H9 (cell line): ENCODE measurements at regions not wholly inside any gene's neighbourhood (a gene's known extent, or its start where the extent isn't known, plus 50 kb on each side); places are given as distances from the start of the nearest gene placed in this dataset.

Experiments
- DNase-seq: peaks from one replicate; pipeline ENCODE4 v3.0.0-alpha.2; 2017
- H2AFZ ChIP-seq: one replicate; pipeline ENCODE4 v1.6.1; 2013; ENCODE audit warnings: mild to moderate bottlenecking, low read length, control low read depth, moderate library complexity
- H2AK5ac ChIP-seq: 2 replicates; pipeline ENCODE4 v1.6.1; 2013; ENCODE audit warnings: low read length, control low read depth, mixed read lengths; ENCODE audit not compliant: insufficient read length
- H2BK120ac ChIP-seq: one replicate; pipeline ENCODE4 v1.6.1; 2013; ENCODE audit warnings: low read depth, mild to moderate bottlenecking, low read length, control low read depth, inconsistent platforms; ENCODE audit not compliant: poor library complexity, severe bottlenecking
- H2BK12ac ChIP-seq: 2 replicates; pipeline ENCODE4 v1.6.1; 2013; ENCODE audit warnings: low read length, control low read depth, mixed read lengths, low read depth; ENCODE audit not compliant: insufficient read length
- H2BK15ac ChIP-seq: 2 replicates; pipeline ENCODE4 v1.6.1; 2013; ENCODE audit warnings: low read depth, low read length, control low read depth
- H2BK20ac ChIP-seq: one replicate; pipeline ENCODE4 v1.6.1; 2013; ENCODE audit warnings: low read depth, mild to moderate bottlenecking, low read length, control low read depth, inconsistent platforms; ENCODE audit not compliant: poor library complexity, severe bottlenecking
- H2BK5ac ChIP-seq: 2 replicates; pipeline ENCODE4 v1.6.1; 2013; ENCODE audit warnings: low read length, control low read depth, mixed read lengths; ENCODE audit not compliant: insufficient read length
- H3K14ac ChIP-seq: 2 replicates; pipeline ENCODE4 v1.6.1; 2013; ENCODE audit warnings: low read length, control low read depth; ENCODE audit not compliant: insufficient read depth
- H3K18ac ChIP-seq: 2 replicates; pipeline ENCODE4 v1.6.1; 2013; ENCODE audit warnings: low read depth, mild to moderate bottlenecking, mixed read lengths, low read length, control low read depth; ENCODE audit not compliant: insufficient read length
- H3K23ac ChIP-seq: 2 replicates; pipeline ENCODE4 v1.6.1; 2013; ENCODE audit warnings: low read length, control low read depth, mixed read lengths, low read depth; ENCODE audit not compliant: insufficient read length
- H3K23me2 ChIP-seq: 2 replicates; pipeline ENCODE4 v1.6.1; 2013; ENCODE audit warnings: low read depth, mild to moderate bottlenecking, mixed read lengths, low read length, control low read depth; ENCODE audit not compliant: insufficient read length, poor library complexity, severe bottlenecking
- H3K27ac ChIP-seq: 2 replicates; pipeline ENCODE4 v1.5.1; 2013; ENCODE audit warnings: low read length, control low read depth, mixed read lengths, low read depth; ENCODE audit not compliant: insufficient read length
- H3K27me3 ChIP-seq: 2 replicates; pipeline ENCODE4 v1.6.1; 2013; ENCODE audit warnings: low read length, control low read depth, inconsistent platforms; ENCODE audit not compliant: insufficient read depth
- H3K4ac ChIP-seq: 2 replicates; pipeline ENCODE4 v1.6.1; 2013; ENCODE audit warnings: low read depth, mild to moderate bottlenecking, control low read depth, inconsistent platforms, low read length, moderate library complexity
- H3K4me1 ChIP-seq: 2 replicates; pipeline ENCODE4 v1.6.1; 2013; ENCODE audit warnings: low read length, control low read depth, inconsistent platforms; ENCODE audit not compliant: insufficient read depth
- H3K4me2 ChIP-seq: 2 replicates; pipeline ENCODE4 v1.6.1; 2013; ENCODE audit warnings: low read length, control low read depth, mixed read lengths; ENCODE audit not compliant: insufficient read length, insufficient read depth
- H3K56ac ChIP-seq: 2 replicates; pipeline ENCODE4 v1.6.1; 2013; ENCODE audit warnings: low read depth, mild to moderate bottlenecking, mixed read lengths, low read length, control low read depth; ENCODE audit not compliant: insufficient read length
- H3K79me1 ChIP-seq: 2 replicates; pipeline ENCODE4 v1.6.1; 2013; ENCODE audit warnings: low read depth, mild to moderate bottlenecking, moderate library complexity, low read length, control low read depth, inconsistent platforms; ENCODE audit not compliant: insufficient read depth, poor library complexity, severe bottlenecking
- H3K79me2 ChIP-seq: 2 replicates; pipeline ENCODE4 v1.6.1; 2013; ENCODE audit warnings: low read length, control low read depth, inconsistent platforms; ENCODE audit not compliant: insufficient read depth
- H3K9ac ChIP-seq: 2 replicates; pipeline ENCODE4 v1.6.1; 2013; ENCODE audit warnings: low read length, control low read depth, mixed read lengths; ENCODE audit not compliant: insufficient read length; ENCODE audit errors: extremely low read depth
- H3K9me3 ChIP-seq: one replicate; pipeline ENCODE4 v1.6.1; 2013; ENCODE audit warnings: low read depth, low read length, inconsistent platforms; ENCODE audit not compliant: control insufficient read depth
- H3T11ph ChIP-seq: one replicate; pipeline ENCODE4 v1.6.1; 2013; ENCODE audit warnings: mild to moderate bottlenecking, low read length, control low read depth, inconsistent platforms
- H4K20me1 ChIP-seq: one replicate; pipeline ENCODE4 v1.6.1; 2013; ENCODE audit not compliant: control insufficient read depth, insufficient read length, insufficient read depth
- H4K5ac ChIP-seq: 2 replicates; pipeline ENCODE4 v1.6.1; 2013; ENCODE audit warnings: low read depth, mild to moderate bottlenecking, mixed read lengths, low read length, control low read depth; ENCODE audit not compliant: insufficient read length
- H4K8ac ChIP-seq: replicated peaks from 2 replicates; pipeline ENCODE4 v1.6.1; 2013; ENCODE audit warnings: low read length, control low read depth, mixed read lengths, low read depth; ENCODE audit not compliant: insufficient read length
- H4K91ac ChIP-seq: 2 replicates; pipeline ENCODE4 v1.6.1; 2013; ENCODE audit warnings: low read depth, mild to moderate bottlenecking, moderate library complexity, mixed read lengths, low read length, control low read depth; ENCODE audit not compliant: insufficient read length
- H3K27ac Mint-ChIP-seq, 3 experiments: 2 replicates in 2 of 3; 3 replicates in 1 of 3; pipeline ENCODE4 v1.8.0; 2020 to 2021; ENCODE audit warnings: mixed read lengths in 3 of 3, mild to moderate bottlenecking in 1 of 3, moderate library complexity in 1 of 3
- H3K27me3 Mint-ChIP-seq: 2 replicates; pipeline ENCODE4 v1.8.0; 2021; ENCODE audit warnings: low read depth, mild to moderate bottlenecking, moderate library complexity, mixed read lengths
- H3K36me3 Mint-ChIP-seq, 3 experiments: 2 replicates in 2 of 3; 3 replicates in 1 of 3; pipeline ENCODE4 v1.8.0; 2020 to 2021; ENCODE audit warnings: low read depth in 3 of 3, mixed read lengths in 3 of 3; ENCODE audit not compliant: insufficient read depth in 1 of 3
- H3K4me1 Mint-ChIP-seq, 2 experiments: 2 replicates each; pipeline ENCODE4 v1.8.0; 2020; ENCODE audit warnings: mixed read lengths in 2 of 2
- H3K4me3 Mint-ChIP-seq, 2 experiments: 2 replicates in 1 of 2; 3 replicates in 1 of 2; pipeline ENCODE4 v1.8.0; 2020 to 2021; ENCODE audit warnings: mild to moderate bottlenecking in 2 of 2, mixed read lengths in 2 of 2, moderate library complexity in 1 of 2
- H3K9me3 Mint-ChIP-seq, 2 experiments: 2 replicates in 1 of 2; 3 replicates in 1 of 2; pipeline ENCODE4 v1.8.0; 2020; ENCODE audit warnings: mild to moderate bottlenecking in 2 of 2, mixed read lengths in 2 of 2, moderate library complexity in 1 of 2
- CTCF ChIP-seq: fragments of 200-600 bp; sonication (generic); conservative IDR thresholded peaks from 3 replicates; pipeline ENCODE4 v1.8.0; 2021; ENCODE audit warnings: antibody characterized with exemption, mild to moderate bottlenecking
- WGBS: extraction: QIAGEN DNeasy Blood & Tissue Kit; methylation state at CpG from one replicate; pipeline ENCODE4 v1.1.7; 2013; ENCODE audit warnings: missing lambda C conversion rate, low lambda C conversion rate, mixed read lengths; ENCODE audit not compliant: insufficient read length; ENCODE audit errors: extremely low coverage; 5-methylcytosine and 5-hydroxymethylcytosine counted together

GRCh38 chr13:105464249-105464648, 1071.2 kb downstream of the EFNB2 start:
- Histone ChIP-seq H3K9ac (no peak overlapping the region), H3K27me3 (no peaks in the 10 kb centered on the region), H2BK12ac (no peak overlapping the region), H4K91ac (no peak overlapping the region), H2BK120ac (no peak overlapping the region), H3T11ph (no peak overlapping the region), H3K23ac (no peak overlapping the region), H2AFZ (no peak overlapping the region), H3K79me2 (no peaks in the 10 kb centered on the region), H3K79me1 (no peaks in the 10 kb centered on the region), H3K4ac (no peak overlapping the region), H3K27ac (no peak overlapping the region), H3K23me2 (no peaks in the 10 kb centered on the region), H3K4me2 (no peak overlapping the region), H3K56ac (no peak overlapping the region), H4K8ac (no peak overlapping the region), H4K5ac (no peak overlapping the region), H3K9me3 (no peaks in the 10 kb centered on the region), H3K18ac (no peak overlapping the region), H4K20me1 (no peaks in the 10 kb centered on the region), H3K14ac (no peak overlapping the region), H2BK20ac (no peak overlapping the region), H3K4me1 (peaks cover 6% of the 10 kb centered on the region; the same call in 1 of the 2 replicates), H2BK15ac (no peak overlapping the region), H2AK5ac (no peak overlapping the region), H2BK5ac (no peak overlapping the region)
- Mint-ChIP-seq H3K27ac (no peak overlapping the region), H3K36me3 (peaks cover 4 to 6% (median 5%) of the 10 kb centered on the region in 3 experiments; a peak in 6 of 7 replicates), H3K4me1 (peaks cover 11 to 15% of the 10 kb centered on the region in 2 experiments), H3K9me3 (peaks cover 5 to 6% of the 10 kb centered on the region in 2 experiments; a peak in 4 of 5 replicates), H3K4me3 (no peak overlapping the region), H3K27me3 (no peaks in the 10 kb centered on the region)
- no peak for DNase-seq
- no peak for TF ChIP-seq CTCF
- WGBS, result no CpG with 5 or more reads among the region's 1 CpG
